ENCODE measurements at regions not wholly inside any gene's neighbourhood (a gene's known extent, or its start where the extent isn't known, plus 50 kb on each side); places are given as distances from the start of the nearest gene placed in this dataset.

- in situ Hi-C loops (cut with HindIII; ENCODE audit: low sequenced_read_pairs) = no loop called here
- no peak overlapping the region for H3K4me3 ChIP-seq (ENCODE audit: low read depth, low read length)
- no peak for TF ChIP-seq CTCF (IDR thresholded peaks at IDR 0.05; ENCODE audit: low read depth, low read length)
- DNase-seq (ENCODE audit: low read depth, low spot score) = no peak
Measured at GRCh38 chr15:99452010-99452409, 113.8 kb upstream of the MEF2A start.

GRCh38 chr15:99452728-99453636 lies 112.8 kb upstream of the MEF2A start:
- in situ Hi-C loops (cut with HindIII; ENCODE audit: low sequenced_read_pairs) = no loop called here
- no peak for TF ChIP-seq CTCF (IDR thresholded peaks at IDR 0.05; ENCODE audit: low read depth, low read length)
- no peak overlapping the region for H3K4me3 ChIP-seq (ENCODE audit: low read depth, low read length)
- peak; percentile 62 for DNase-seq (ENCODE audit: low read depth, low spot score)

GRCh38 chr15:99453637-99454030 lies 112.2 kb upstream of the MEF2A start:
- H3K4me3 ChIP-seq (ENCODE audit: low read depth, low read length) = no peak overlapping the region
- DNase-seq (ENCODE audit: low read depth, low spot score) = no peak
- in situ Hi-C loops (cut with HindIII; ENCODE audit: low sequenced_read_pairs) = no loop called here
- no peak for TF ChIP-seq CTCF (IDR thresholded peaks at IDR 0.05; ENCODE audit: low read depth, low read length)

GRCh38 chr15:99454107-99454809 lies 111.5 kb upstream of the MEF2A start:
- in situ Hi-C loops (cut with HindIII; ENCODE audit: low sequenced_read_pairs) = no loop called here
- TF ChIP-seq CTCF (IDR thresholded peaks at IDR 0.05; ENCODE audit: low read depth, low read length) = no peak
- H3K4me3 ChIP-seq (ENCODE audit: low read depth, low read length) = no peak overlapping the region
- no peak for DNase-seq (ENCODE audit: low read depth, low spot score)

GRCh38 chr15:99454941-99455788 lies 110.6 kb upstream of the MEF2A start:
- no peak overlapping the region for H3K4me3 ChIP-seq (ENCODE audit: low read depth, low read length)
- in situ Hi-C loops (cut with HindIII; ENCODE audit: low sequenced_read_pairs) = no loop called here
- DNase-seq (ENCODE audit: low read depth, low spot score) = peak; percentile 93
- no peak for TF ChIP-seq CTCF (IDR thresholded peaks at IDR 0.05; ENCODE audit: low read depth, low read length)

GRCh38 chr15:99455789-99456160 lies 110.0 kb upstream of the MEF2A start:
- no peak overlapping the region for H3K4me3 ChIP-seq (ENCODE audit: low read depth, low read length)
- DNase-seq (ENCODE audit: low read depth, low spot score) = no peak
- TF ChIP-seq CTCF (IDR thresholded peaks at IDR 0.05; ENCODE audit: low read depth, low read length) = no peak
- in situ Hi-C loops (cut with HindIII; ENCODE audit: low sequenced_read_pairs) = no loop called here

All from astrocyte of the spinal cord (primary cell).